Ishikawa (cell line): ENCODE measurements at regions not wholly inside any gene's neighbourhood (a gene's known extent, or its start where the extent isn't known, plus 50 kb on each side); places are given as distances from the start of the nearest gene placed in this dataset.

Experiments used
- CEBPB ChIP-seq: IDR thresholded peaks from 2 replicates; pipeline ENCODE4 v1.6.1; 2012
- MAX ChIP-seq: IDR thresholded peaks from 2 replicates; pipeline ENCODE4 v1.6.1; 2012

DNA sequence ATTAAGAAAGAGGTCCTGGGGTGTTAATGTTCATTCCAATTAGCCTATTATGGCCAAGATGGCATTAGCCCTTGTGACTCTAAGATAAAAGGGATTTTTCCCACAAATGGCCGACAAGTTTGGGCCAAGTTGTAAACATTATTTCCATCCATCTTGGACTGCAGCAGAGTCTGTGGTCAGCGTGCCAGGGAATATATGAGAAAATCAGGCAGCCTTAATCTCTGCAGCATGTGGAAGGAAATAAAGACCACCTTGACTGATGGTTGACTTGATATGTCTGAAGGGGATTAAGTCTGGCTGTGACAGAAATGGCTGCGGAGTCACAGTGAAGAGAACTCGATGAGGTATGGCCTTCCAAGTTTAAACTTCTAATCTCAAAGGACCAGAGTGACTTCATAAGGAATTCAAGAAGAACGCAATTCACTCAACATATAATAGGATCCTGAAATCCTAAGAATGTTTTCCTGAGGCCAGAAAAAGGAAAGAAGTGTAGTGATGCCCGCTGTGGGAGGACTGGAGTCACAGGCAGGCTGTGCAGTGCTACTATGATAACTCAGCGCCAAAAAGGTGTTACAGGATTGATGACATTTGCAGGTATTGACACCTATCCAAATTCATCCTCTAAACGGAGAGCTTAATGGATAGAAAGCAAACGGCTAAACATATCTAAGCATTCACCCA, 287.1 kb downstream of the SEC61B start:
- TF ChIP-seq MAX (no peak), CEBPB (no peak)
